Posterior vena cava (tissue), 2 donors: ENCODE measurements at regions not wholly inside any gene's neighbourhood (a gene's known extent, or its start where the extent isn't known, plus 50 kb on each side); places are given as distances from the start of the nearest gene placed in this dataset.

Source experiments
- DNase-seq: peaks from one replicate; pipeline ENCODE4 v3.0.0-alpha.2; 2020; ENCODE audit warnings: low spot score
- intact Hi-C, 2 donors: fragments of 100-400 bp; cut with DNase I; formaldehyde crosslinking; loops; one replicate each; pipeline versions ENCODE4 v1.14.1 to v1.14.2; 2022 to 2023
- donor health status: DM: yes; HTN: yes; CAD: no.
- donor health status: DM: yes; HTN: yes; CAD: no.

GRCh38 chr1:55947446-55947845 is 631.9 kb downstream of the PLPP3 start:
- intact Hi-C loops: no loop called here
- DNase-seq: no peak

GRCh38 chr1:55943721-55944435 is 635.5 kb downstream of the PLPP3 start:
- no peak for DNase-seq
- intact Hi-C loops: no loop called here

- intact Hi-C loops: no loop called here
- no peak for DNase-seq
Observed at GRCh38 chr1:55943012-55943411, 636.4 kb downstream of the PLPP3 start.

- no peak for DNase-seq
- intact Hi-C loops: no loop called here
Observed at GRCh38 chr1:55939866-55940265, 639.5 kb downstream of the PLPP3 start.

- DNase-seq: no peak
- intact Hi-C loops: no loop called here
Observed at GRCh38 chr1:55938861-55939260, 640.5 kb downstream of the PLPP3 start.

GRCh38 chr1:55938376-55938850 is 641.0 kb downstream of the PLPP3 start:
- no peak for DNase-seq
- intact Hi-C loops: no loop called here

- DNase-seq: no peak
- intact Hi-C loops: no loop called here
Observed at GRCh38 chr1:55937840-55938375, 641.5 kb downstream of the PLPP3 start.

- intact Hi-C loops: no loop called here
- no peak for DNase-seq
Observed at GRCh38 chr1:55935236-55935635, 644.1 kb downstream of the PLPP3 start.

- DNase-seq: no peak
- intact Hi-C loops: no loop called here
Observed at GRCh38 chr1:55932402-55932801, 647.0 kb downstream of the PLPP3 start.

- no peak for DNase-seq
- intact Hi-C loops: no loop called here
Observed at GRCh38 chr1:55931081-55931940, 648.1 kb downstream of the PLPP3 start.

GRCh38 chr1:55929652-55930051 is 649.7 kb downstream of the PLPP3 start:
- intact Hi-C loops: no loop called here
- no peak for DNase-seq

GRCh38 chr1:55928576-55928975 is 650.8 kb downstream of the PLPP3 start:
- intact Hi-C loops: no loop called here
- no peak for DNase-seq

GRCh38 chr1:55927702-55928290 is 651.6 kb downstream of the PLPP3 start:
- no peak for DNase-seq
- intact Hi-C loops: no loop called here

GRCh38 chr1:55926906-55927471 is 652.4 kb downstream of the PLPP3 start:
- intact Hi-C loops: no loop called here
- DNase-seq: no peak

- intact Hi-C loops: no loop called here
- no peak for DNase-seq
Observed at GRCh38 chr1:55916907-55917306, 662.5 kb downstream of the PLPP3 start.

- no peak for DNase-seq
- intact Hi-C loops: no loop called here
Observed at GRCh38 chr1:55916481-55916880, 662.9 kb downstream of the PLPP3 start.

GRCh38 chr1:55913565-55913964 is 665.8 kb downstream of the PLPP3 start:
- intact Hi-C loops: no loop called here
- DNase-seq: no peak

GRCh38 chr1:55912438-55912837 is 666.9 kb downstream of the PLPP3 start:
- no peak for DNase-seq
- intact Hi-C loops: no loop called here

GRCh38 chr1:55904541-55904940 is 674.8 kb downstream of the PLPP3 start:
- no peak for DNase-seq
- intact Hi-C loops: no loop called here

GRCh38 chr1:55898181-55898580 is 681.2 kb downstream of the PLPP3 start:
- DNase-seq: no peak
- intact Hi-C loops: no loop called here
